Sciatic nerve (tissue), 2 donors: ENCODE measurements at regions not wholly inside any gene's neighbourhood (a gene's known extent, or its start where the extent isn't known, plus 50 kb on each side); places are given as distances from the start of the nearest gene placed in this dataset.
"Not testable (repeated sequence)": the region's sequence is repeated elsewhere in the genome, so short reads cannot be mapped to it uniquely, and the experiment has no call there.

Source experiments
- ATAC-seq: fragments of 200-7000 bp; cut with Tn5 transposase; one replicate; pipeline ENCODE4 v1.9.1; 2020; ENCODE audit warnings: mild to moderate bottlenecking, moderate library complexity
- DNase-seq: peaks from one replicate; pipeline ENCODE4 v3.0.0-alpha.2; 2020; ENCODE audit warnings: low spot score
- intact Hi-C: fragments of 100-400 bp; cut with DNase I; formaldehyde crosslinking; loops from one replicate; pipeline ENCODE4 v1.14.2; 2022
- donor health status: DM: no; HTN: no; CAD: no.
- donor health status: DM: no; HTN: no; CAD: no.

GRCh38 chr1:157411769-157412168 lies 140.5 kb downstream of the FCRL5 start:
- ATAC-seq (no peak), DNase-seq (no peak)
- intact Hi-C loops: no loop called here

DNA sequence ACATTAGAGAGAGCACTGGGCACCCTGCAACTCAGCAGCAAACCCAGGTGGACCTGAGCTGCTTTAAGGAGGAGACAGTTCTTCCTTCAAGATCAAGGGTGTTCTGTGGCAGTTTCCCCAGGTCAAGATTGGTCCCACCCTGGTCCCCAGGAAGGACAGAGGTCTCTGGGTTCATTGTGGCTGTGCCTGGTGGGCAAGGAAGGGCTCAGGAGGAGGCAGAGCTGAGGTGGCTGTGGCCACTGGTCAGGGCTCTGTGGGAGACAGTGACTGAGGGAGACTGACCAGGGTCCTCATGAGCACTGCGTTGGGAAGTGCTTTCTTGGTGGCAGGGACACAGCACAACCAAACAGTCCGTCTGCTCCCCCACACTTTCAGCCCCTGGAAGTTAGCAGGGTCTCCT lies 141.3 kb downstream of the FCRL5 start:
- DNase-seq: no peak
- intact Hi-C loops: no loop called here
- no peak for ATAC-seq

DNA sequence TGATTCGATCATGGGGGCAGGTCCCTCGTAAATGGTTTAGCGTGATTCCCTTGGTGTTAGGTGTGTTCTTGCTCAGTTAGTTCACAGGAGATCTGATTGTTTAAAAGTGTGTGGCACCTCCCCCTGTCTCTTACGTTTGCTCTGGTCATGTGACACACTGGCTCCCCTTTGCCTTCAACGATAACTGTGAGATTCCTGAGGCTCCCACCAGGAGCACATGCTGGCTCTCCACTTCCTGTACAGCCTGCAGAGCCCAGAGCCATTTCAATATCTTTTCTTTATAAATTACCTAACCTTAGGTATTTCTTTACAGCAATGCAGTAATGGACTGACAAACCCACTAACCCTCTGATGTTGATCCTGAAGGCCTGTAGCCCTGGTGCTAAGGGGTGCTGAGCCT lies 141.9 kb downstream of the FCRL5 start:
- ATAC-seq (no peak), DNase-seq (no peak)
- intact Hi-C loops: no loop called here

DNA sequence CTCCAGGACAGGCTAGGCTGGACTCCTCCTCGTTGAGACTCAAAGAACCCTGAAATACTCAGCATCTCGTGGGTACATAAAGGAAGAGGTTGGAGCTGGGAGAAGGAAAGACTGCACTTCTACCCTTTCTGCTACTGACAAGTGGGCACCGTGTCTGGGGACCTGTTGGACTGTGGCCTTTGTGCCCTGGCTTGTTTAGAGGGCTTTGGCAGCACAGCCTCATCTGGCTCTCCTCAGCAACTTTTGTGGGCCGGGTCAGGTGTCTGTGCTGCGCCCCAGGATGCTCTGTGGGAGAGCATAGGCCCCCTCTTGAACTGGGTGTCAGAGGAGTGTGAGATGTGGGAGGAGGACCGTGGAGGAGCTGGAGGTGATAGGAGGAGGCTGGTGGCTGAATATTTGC lies 142.4 kb downstream of the FCRL5 start:
- intact Hi-C loops: no loop called here
- ATAC-seq (no peak), DNase-seq (no peak)

GRCh38 chr1:157407917-157408525 lies 144.3 kb downstream of the FCRL5 start:
- intact Hi-C loops: no loop called here
- no peak for ATAC-seq
- no peak for DNase-seq

DNA sequence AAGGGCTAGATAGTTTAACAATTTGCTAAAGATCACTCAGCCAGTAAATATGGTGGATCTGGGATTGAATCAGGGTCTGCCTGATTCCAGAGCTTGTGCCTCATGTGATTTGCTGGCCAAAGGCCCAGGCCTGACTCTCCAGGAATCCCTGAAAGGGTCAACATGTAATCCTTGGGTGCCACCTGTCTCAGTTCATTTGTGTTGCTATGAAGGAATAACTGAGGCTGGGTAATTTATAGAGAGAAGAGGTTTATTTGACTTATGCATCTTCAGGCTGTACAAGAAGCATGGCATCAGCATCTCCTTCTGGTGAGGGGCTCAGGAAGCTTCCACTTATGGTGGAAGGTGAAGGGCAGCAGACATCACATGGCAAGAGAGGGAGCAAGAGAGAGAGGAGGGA lies 144.9 kb downstream of the FCRL5 start:
- ATAC-seq (no peak), DNase-seq (no peak)
- intact Hi-C loops: no loop called here

DNA sequence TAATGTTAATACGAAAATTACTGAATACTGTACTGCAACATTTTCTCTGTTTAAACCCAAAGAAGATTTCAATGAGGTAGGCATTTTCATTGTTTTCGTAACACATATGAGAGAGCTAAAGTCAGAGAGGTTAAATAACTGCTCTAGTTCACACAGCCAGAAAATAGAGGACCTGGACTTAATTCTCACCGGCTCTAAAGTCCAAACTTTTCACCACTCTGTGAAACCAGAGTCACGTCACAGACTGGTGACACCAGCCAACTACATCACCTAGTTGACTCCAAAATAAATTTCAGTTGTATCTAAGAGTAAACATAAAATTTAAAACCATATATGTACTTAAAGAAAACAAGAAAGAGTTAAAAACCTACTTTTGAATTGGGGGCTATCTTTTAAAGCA lies 146.7 kb downstream of the FCRL5 start:
- ATAC-seq: no peak
- DNase-seq: no peak
- intact Hi-C loops: no loop called here

- no peak for DNase-seq
- intact Hi-C loops: no loop called here
- ATAC-seq: no peak
Measured at GRCh38 chr1:157404614-157405013, 147.7 kb downstream of the FCRL5 start.

DNA sequence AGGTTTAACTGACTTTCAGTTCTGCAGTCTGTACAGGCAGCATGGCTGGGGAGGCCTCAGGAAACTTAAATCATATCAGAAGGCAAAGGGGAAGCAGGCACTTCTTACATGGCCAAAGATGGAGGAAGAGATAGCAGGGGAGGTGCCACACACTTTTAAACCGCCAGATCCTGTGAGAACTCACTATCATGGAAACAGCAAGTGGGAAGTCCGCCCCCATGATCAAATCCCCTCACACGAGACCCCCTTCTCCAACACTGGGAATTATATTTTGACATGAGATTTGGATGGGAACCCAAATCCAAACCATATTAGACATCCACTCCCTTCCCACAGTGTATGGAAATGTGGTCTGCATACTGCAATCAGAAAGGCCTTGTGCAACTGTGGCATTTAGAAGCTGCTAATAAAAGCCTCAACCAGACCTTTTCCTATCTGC lies 148.2 kb downstream of the FCRL5 start:
- DNase-seq: no peak
- intact Hi-C loops: no loop called here
- ATAC-seq: no peak

DNA sequence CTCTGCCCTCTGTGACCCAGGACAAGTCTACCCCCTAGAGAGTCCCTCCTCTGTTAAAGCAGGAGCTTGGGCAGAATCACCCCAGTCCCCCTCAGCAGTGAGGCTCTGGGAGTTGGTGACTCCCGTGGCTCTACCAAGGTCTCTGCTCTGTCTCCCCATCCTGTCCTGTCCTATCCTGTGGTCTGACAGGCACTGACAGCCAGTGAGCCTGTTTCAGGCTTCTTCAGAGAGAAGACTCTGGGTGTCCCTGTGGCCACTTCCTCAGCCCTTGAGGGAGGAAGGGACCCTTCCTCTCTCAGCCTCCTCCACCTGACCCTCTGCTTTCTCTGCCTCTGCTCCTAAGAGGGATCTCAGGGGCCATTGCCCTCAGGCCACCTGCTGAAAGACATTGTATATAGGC lies 148.7 kb downstream of the FCRL5 start:
- intact Hi-C loops: no loop called here
- DNase-seq: no peak
- ATAC-seq: no peak

- intact Hi-C loops: no loop called here
- DNase-seq (no peak), ATAC-seq (no peak)
Measured at GRCh38 chr1:157403203-157403602, 149.1 kb downstream of the FCRL5 start.

DNA sequence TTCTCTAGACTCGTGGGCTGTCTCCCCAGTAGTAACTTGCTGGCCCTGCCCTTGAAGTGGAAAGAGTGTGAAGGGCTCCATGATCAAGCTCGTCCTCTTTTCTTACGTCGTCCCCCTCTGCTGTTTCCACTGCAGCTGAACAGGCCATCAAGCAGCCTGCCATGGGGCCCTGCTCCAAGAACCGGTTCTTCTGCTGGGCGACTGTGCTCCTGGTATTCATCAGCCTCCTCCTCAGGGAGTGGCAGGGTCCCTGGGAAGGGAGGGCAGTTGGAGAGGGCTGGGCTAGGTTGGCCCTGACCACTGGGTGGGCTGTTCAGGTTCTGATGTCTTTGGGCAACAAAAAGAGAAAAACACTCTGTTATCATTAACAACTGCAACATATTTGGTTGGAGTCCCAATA lies 151.5 kb downstream of the FCRL5 start:
- ATAC-seq: no peak
- intact Hi-C loops: no loop called here

GRCh38 chr1:157399984-157400382 lies 152.3 kb downstream of the FCRL5 start:
- ATAC-seq: no peak
- DNase-seq: no peak
- intact Hi-C loops: no loop called here

More for the DNA sequence above, 151.5 kb downstream of the FCRL5 start:
- DNase-seq: no peak

DNA sequence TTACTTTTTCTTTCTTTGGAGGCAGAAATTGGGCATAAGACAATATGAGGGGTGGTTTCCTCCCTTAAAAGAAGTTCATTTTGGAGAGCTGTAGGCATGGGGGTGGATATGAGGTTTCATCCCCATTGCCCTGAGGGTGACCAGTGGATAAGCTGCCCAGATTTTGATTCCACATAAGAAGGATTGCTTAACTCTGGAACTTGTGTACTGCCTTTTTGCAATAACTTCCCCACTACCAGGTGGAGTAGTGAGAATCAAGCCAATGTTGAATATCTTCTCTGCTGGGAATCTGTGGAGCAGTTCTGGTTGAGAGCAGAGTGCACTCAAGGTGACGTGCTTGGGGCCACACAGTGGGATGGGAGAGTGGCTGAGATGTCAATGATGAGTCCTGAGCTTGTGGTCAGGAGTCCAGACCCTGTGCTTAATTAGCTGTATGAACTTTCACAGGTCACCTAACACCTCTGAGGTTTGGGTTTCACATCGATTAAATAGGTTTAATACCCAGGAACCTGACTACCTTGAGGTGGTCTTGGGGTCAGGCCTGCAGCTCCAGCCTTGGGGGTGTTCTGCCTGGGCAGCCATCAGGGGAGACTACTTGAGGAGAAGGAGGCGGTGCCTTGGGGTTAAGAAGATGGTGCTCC lies 152.9 kb downstream of the FCRL5 start:
- no peak for ATAC-seq
- intact Hi-C loops: no loop called here
- DNase-seq: no peak

DNA sequence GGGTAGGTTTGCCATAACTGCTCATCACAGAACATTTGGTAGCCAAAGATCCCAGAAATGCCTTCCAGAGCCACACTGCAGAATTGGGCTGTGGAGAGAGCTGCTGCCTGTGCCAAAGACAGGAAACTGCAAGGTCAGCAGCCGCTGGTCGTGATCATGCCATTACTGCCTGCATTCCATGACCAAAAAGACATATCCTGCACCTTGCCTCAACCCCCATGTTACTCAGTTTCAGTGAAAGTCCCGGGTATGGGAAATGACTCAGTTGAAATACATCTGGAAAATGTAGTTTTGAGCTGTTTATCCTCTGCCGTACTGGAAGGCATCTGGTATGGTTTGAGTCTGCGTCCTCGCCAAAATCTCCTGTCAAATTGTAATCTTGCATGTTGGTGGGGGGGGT lies 161.7 kb downstream of the FCRL5 start:
- intact Hi-C loops: no loop called here
- DNase-seq (no peak), ATAC-seq (no peak)

DNA sequence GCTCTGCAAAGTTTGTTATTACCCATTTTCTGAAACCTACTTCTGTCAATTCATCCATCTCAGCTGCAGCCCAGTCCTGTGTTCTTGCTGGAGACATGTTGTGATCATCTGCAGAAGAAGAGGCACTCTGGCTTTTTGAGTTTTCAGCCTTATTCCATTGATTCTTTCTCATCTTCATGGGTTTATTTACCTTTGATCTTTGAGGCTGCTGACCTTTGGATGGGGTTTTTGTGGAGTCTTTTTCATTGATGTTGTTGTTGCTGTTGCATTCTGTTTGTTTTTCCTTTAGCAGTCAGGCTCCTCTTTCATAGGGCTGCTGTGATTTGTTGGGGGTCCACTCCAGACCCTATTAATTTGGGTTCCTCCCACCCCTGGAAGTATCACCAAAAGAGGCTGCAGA lies 164.3 kb downstream of the FCRL5 start:
- ATAC-seq (no peak), DNase-seq (no peak)
- intact Hi-C loops: no loop called here

- intact Hi-C loops: loop anchor here (2.0 kb wide), 1 partner anchor 53 kb away; no protein-coding TSS in a partner anchor
Measured at GRCh38 chr1:157384258-157384657, 168.1 kb downstream of the FCRL5 start.

DNA sequence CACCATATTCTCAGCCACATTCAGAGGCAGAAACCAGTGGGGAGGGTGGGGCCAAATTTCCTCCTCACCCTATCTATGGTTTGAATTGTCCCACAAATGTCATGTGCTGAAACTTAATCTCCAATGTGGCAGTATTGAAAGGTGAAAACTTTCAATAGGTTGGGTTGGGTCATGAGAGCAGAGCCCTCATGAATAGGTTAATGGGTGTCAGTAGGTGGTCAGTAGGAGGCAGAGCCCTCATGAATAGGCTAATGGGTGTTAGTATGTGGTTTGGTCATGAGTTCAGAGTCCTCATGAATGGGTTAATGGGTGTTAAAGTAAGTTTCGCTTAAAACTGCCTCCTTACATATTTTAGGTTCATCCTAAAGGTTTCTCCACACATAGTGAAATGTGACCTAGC lies 170.0 kb downstream of the FCRL5 start:
- DNase-seq (no peak), ATAC-seq (no peak)
- intact Hi-C loops: no loop called here

More at GRCh38 chr1:157384258-157384657, 168.1 kb downstream of the FCRL5 start:
- no peak for DNase-seq
- ATAC-seq: no peak

GRCh38 chr1:157380523-157380922 lies 171.8 kb downstream of the FCRL5 start:
- no peak for ATAC-seq
- intact Hi-C loops: no loop called here
- no peak for DNase-seq

DNA sequence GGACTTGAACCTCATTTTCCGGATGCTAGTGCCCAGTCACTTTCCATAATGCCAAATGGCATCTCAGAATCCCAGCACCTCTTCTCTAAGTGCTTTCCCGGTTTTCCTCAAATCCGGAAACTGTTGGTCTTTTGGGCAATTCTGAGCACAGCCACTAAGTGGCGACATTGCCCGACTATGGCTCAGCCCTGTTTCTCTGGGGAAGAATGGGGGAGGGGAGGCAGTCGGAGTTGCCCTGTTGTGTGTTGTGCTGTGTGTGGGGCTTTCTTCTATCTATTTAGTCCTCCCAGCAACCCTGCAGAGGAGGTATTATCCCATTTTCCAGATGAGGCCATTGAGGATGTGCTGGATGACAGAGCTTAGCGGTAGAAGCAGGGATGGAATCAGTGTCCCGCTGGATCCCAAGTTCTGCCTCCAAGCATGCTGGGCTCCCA lies 175.0 kb downstream of the FCRL5 start:
- ATAC-seq, DNase-seq: not testable (repeated sequence)
- intact Hi-C loops: loop anchor here (10.0 kb wide), 1 partner anchor 108 kb away; no protein-coding TSS in a partner anchor

DNA sequence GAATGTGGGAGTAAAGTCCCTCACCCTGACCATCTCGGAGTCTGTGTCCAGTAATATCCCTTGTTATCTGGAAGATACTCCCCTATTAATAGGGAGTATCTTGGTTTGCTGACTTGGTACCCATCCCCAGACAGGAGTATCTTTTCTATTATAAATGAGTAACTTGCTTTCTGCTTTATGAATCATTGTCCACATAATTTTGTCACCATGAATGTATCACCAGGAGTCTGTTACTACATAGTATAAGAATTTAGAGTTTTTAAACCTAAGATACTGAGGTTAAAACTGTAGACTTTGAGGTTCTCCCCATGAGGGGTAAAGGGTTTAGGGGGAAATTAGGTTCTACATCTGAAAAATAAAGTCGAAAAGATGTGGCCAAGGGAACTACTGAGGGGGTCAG lies 175.6 kb downstream of the FCRL5 start:
- intact Hi-C loops: loop anchor here (10.0 kb wide), 1 partner anchor 108 kb away; no protein-coding TSS in a partner anchor
- DNase-seq (no peak), ATAC-seq (no peak)
